ENCODE measurements at regions not wholly inside any gene's neighbourhood (a gene's known extent, or its start where the extent isn't known, plus 50 kb on each side); places are given as distances from the start of the nearest gene placed in this dataset.

DNA sequence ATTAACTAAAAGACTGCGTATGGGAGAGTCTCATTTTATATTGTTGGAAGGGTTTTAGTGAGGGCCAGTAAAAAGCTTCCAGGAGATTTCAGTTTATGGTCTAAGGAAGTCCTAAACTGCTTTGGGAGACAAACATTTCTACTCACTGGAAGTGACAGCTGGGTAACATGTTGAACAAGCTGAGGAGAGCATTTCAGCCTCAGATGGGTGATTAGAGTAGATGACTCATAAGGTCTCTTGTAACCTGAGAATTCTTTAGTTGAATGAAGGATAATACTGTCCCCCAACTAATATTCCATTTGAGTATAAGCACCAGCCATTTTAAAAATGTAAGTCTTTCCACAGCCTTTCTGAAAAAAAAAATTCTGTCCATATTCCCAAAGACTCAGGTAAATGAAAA lies 218.0 kb upstream of the C9orf72 start:
- POLR2A ChIA-PET (ENCODE audit: unreplicated experiment), result no interaction called here

More for the DNA sequence above, 218.0 kb upstream of the C9orf72 start:
- Histone ChIP-seq H2AK9ac (replicated peaks; ENCODE audit: low read depth, low read length, poor library complexity) (no peak overlapping the region), H3K9me1 (ENCODE audit: insufficient read depth, low read length) (no peaks in the 10 kb centered on the region), H4K5ac (ENCODE audit: low read depth, low read length) (no peak overlapping the region), H3K79me1 (ENCODE audit: low read depth in 1 of 2, low read length in 2 of 2) (no peaks in the 10 kb centered on the region), H3K56ac (ENCODE audit: extremely low read depth, insufficient read depth, low read length) (no peak overlapping the region), H4K8ac (ENCODE audit: low read depth in 2 of 2, low read length in 2 of 2) (no peak overlapping the region), H3K27ac (ENCODE audit: insufficient read depth, low read length) (no peak overlapping the region), H4K91ac (ENCODE audit: insufficient read depth, low read depth, low read length) (no peak overlapping the region), H2BK20ac (ENCODE audit: low read depth, low read length) (no peak overlapping the region), H3K4ac (ENCODE audit: low read depth, low read length) (no peak overlapping the region), H3K18ac (ENCODE audit: low read depth, low read length) (no peak overlapping the region), H3K14ac (replicated peaks; ENCODE audit: low read depth, low read length) (no peak overlapping the region), H2BK15ac (ENCODE audit: low read depth, low read length) (no peak overlapping the region), H2BK5ac (ENCODE audit: low read depth, low read length, poor library complexity, severe bottlenecking) (no peak overlapping the region), H3K9ac (ENCODE audit: low read depth, low read length) (no peak overlapping the region), H3K36me3 (ENCODE audit: control insufficient read depth, insufficient read depth, low read length) (no peaks in the 10 kb centered on the region), H2AK5ac (ENCODE audit: low read depth, low read length) (no peak overlapping the region), H2BK120ac (ENCODE audit: low read depth, low read length) (no peak overlapping the region), H3K23ac (ENCODE audit: low read depth, low read length) (no peak overlapping the region), H3K4me3 (ENCODE audit: insufficient read depth, low read depth, low read length) (no peak overlapping the region), H4K20me1 (ENCODE audit: insufficient read depth, low read length) (no peaks in the 10 kb centered on the region), H3K27me3 (ENCODE audit: control insufficient read depth, insufficient read depth, low read length) (no peaks in the 10 kb centered on the region), H2AFZ (replicated peaks; ENCODE audit: low read length, poor library complexity) (no peak overlapping the region), H3K4me1 (ENCODE audit: control insufficient read depth, insufficient read depth, low read length) (no peaks in the 10 kb centered on the region), H3K9me3 (ENCODE audit: control insufficient read depth, insufficient read depth, low read length) (peaks cover 3% of the 10 kb centered on the region; the same call in 1 of the 2 replicates), H3K4me2 (ENCODE audit: low read depth, low read length) (no peak overlapping the region)
- CTCF ChIA-PET, result no interaction called here
- DNase-seq, result no peak
- no TSS peak for BruUV-seq (replicated peaks)
- dilution Hi-C loops (cut with HindIII; ENCODE audit: low sequenced_read_pairs, unreplicated experiment) (no loop called here), intact Hi-C loops (cut with micrococcal nuclease) (no loop called here), in situ Hi-C loops (cut with MboI; ENCODE audit: low sequenced_read_pairs) (no loop called here)
- ATAC-seq (ENCODE audit: low read depth), result no peak
- no CpG with 5 or more reads among the region's 1 CpG for WGBS, 2 experiments (ENCODE audit: extremely low coverage in 2 of 2, insufficient read length in 1 of 2)
- TF ChIP-seq MAZ (IDR thresholded peaks at IDR 0.05; ENCODE audit: borderline replicate concordance, low read depth, low read length) (no peak), BHLHE40 (IDR thresholded peaks at IDR 0.05; ENCODE audit: low read depth, low read length) (no peak), CHD1 (IDR thresholded peaks at IDR 0.05; ENCODE audit: low read depth, low read length) (no peak), SMC3 (IDR thresholded peaks at IDR 0.05; ENCODE audit: low read depth, low read length) (no peak), CEBPB (IDR thresholded peaks at IDR 0.05; ENCODE audit: low read depth, low read length) (no peak), POLR2A (IDR thresholded peaks at IDR 0.05; ENCODE audit: low read depth, low read length) (no peak)
- TF ChIP-seq, protein P1, sequence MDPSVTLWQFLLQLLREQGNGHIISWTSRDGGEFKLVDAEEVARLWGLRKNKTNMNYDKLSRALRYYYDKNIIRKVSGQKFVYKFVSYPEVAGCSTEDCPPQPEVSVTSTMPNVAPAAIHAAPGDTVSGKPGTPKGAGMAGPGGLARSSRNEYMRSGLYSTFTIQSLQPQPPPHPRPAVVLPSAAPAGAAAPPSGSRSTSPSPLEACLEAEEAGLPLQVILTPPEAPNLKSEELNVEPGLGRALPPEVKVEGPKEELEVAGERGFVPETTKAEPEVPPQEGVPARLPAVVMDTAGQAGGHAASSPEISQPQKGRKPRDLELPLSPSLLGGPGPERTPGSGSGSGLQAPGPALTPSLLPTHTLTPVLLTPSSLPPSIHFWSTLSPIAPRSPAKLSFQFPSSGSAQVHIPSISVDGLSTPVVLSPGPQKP (IDR thresholded peaks at IDR 0.05; ENCODE audit: borderline replicate concordance, low read depth, low read length), result no peak
